ENCODE measurements at regions not wholly inside any gene's neighbourhood (a gene's known extent, or its start where the extent isn't known, plus 50 kb on each side); places are given as distances from the start of the nearest gene placed in this dataset.

GRCh38 chr5:135134691-135135381, 100.8 kb upstream of the PITX1 start:
- no peak for DNase-seq

GRCh38 chr5:135133698-135134515, 99.9 kb upstream of the PITX1 start:
- no peak for DNase-seq

DNA sequence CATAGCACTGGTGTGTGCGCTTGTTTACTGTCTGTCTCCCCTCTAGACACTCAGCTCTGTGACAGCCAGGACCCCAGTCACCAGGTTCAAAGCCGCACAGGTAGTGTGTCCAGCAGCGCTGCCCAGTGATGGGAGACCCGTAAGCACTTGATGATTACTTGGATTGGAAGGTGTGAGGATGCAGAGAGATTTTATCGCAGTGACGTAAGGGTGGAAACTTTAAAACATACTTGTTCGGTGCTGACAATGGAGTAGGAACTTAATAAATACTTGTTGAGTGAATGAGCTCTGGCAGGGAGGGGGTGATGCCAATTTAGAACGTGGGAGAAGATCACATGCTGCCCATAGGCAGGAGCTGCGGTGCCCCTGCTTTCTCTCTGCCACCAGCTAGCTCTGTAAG, 99.2 kb upstream of the PITX1 start:
- DNase-seq, result no peak

DNA sequence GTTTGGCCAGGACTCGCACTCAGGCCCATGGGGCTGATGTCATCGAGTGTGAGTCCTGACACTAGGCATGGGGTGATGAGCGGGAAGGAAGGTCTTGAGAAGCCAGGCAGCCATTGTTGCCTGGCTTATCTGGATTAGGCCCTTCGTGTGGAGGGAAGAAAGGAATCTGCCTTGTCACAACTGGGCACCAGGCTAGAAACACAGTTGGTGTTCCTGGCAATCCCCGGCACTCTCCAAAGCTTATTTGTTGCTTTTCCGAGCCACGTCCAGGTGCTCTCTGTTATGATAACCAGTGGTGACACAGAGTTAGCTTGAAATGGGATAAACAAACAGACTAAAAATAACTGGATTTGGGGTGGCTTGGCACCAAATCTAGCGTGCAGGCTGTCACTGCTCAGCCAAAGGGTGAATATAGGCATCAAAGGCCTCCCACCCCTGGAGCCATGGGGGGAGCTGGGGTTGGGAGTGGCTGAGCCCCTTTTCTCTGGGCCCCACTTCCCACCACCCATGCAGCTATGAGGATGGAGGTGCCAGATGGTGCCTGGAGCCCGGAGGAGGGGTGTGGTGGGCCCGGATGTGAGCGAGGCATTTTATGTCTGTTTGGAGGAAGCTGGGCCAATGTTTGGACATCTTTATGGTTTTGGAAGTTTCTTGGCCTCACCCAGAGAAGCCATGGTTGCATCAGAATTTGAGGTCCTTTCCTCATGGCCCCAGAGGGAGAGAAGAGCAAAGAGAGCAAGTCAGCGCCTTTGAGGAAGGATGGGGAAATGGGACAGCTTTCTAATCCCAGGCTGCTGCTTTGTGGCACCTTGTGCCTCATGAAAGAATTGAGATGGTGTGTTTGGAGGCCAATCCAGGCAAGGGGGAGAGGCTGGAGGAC, 98.0 kb upstream of the PITX1 start:
- DNase-seq, result no peak

DNA sequence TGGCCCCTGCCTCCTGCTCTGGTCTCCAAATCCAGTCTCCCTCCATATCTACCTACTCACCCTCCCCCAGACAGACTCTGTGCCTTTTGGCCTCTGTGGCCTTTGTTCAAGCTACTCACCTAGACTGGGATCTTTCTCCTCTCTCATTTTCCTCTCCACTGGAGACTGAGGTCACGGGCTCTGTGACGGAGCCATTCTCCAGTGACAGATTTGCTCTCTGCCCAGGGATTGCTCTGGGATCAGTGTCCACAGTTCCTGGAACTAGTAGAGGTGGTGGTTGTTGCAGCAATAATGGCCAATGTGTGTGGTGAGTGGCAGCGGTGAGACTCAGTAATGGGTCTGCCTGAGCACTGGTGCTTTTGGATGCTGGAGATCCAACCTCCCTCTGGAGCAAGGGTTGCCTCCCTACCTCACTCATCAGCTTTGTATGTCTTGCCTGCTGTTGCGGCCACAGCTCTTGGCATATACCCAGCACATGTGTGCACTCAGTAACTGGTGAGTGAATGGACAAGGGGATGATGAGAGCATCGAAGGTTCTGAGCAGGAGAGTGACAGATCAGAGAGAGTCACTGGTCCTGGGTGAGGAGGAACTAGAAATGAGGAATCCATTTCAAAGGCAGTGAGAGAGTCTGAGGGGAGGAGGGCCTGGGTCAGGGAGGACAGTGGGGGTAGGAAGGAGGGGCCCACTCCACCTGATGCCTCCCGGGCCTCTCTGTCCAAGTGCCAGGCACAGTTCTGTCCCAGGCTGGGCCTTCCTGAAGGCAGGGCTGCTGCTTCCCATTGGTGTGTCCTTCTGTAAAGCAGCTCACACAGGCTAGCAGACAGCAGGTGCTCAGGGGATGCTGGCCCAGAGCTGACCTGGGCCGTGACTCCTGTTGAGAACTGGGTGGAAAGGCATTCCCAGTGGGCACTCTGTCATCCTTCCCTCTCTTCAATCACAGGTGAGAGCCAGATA, 96.5 kb upstream of the PITX1 start:
- no peak for DNase-seq

DNA sequence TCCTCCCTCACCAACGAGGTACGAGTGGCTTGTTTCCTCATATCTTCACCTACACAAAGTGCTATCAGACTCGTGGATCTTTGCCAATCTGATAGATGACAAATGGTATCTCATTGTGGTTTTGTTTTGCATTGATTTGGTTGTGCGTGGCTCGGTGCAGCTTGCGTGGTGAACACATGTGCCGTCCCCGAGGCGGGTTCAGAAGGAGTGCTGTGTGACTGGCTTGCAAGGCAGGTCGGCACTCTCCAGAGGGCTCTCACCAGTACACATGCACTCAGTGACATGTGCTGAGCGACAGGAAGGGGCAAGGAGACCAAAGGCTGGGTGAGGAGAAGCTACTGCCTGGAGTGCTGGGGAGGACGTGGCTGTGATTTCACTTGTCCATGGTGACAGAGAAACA, 95.3 kb upstream of the PITX1 start:
- DNase-seq, result no peak

GRCh38 chr5:135128361-135128760, 94.3 kb upstream of the PITX1 start:
- DNase-seq, result no peak

DNA sequence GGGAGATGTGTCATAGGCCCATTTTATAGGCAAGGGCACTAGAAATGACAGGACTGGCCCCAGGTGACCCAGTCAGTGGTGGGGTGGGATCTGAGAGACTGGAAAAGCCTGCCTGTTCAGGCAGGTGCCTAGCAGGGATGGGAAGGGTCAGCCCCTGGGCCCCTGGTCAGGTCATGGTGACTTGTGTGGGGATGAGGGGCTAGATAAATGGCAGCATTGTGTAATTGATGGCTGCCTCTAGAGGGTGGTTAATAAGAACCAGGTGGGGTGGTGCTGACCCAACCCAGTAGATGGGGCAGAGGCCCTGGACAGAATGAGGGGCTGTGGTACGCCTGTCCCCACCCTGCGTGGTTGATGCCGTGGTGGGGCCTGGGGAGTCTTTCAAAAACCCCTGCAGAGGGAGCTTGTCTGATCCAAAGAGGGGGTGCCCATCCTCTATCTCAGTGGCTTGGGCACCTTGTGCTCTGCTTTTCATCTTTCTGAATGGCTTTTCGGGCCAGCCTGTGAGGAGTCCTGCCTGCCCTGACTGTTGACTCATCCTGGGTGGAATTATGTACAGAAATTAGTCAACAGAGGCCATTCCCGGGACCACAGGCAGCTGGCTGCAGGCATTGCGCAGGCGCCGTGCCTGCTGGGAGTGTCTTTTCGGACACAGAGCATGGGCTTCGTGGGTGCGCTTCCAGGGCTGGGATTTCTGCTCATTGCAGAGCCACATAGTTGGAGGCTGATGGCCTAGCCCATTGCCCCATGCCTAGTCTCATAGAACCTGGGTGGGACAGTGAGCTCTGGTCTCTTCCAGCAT, 93.6 kb upstream of the PITX1 start:
- DNase-seq, result no peak

DNA sequence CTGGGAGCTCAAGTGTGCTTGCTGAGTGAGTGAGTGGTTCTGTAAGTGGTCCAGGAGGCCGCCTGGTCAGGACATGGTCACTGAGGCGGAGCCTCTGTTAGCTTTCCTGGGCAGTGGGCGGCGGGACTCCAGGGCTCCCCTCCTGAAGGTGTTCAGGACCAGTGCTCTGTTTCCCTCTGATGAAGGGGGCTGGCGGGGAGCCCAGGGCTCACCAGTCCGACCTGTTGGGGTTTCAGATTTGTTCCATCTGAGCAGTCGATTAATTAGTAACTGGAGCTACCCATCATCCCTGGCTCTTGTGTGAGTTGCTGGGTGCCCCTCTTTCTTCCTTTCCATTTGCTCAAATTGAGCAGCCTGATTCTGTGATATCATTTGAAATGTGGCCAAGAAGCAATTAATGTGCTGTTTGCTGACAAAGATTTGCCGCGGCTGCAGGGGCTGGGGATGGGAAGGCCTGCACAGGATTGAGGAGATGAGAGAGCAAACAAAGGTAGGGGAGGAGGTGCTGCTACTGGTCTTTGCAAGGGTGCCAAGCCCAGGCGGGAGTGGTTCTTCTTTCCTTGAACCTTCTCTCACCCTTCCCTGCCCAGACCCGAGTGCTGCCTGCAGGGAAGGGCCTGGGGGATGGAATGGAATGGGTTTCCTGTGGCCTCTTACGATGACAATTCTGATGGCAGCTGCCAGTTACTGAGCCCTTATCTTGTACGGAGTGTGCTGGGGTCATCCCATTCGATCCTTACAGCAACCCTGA, 92.8 kb upstream of the PITX1 start:
- no peak for DNase-seq

- no peak for DNase-seq
These were observed 90.7 kb upstream of the PITX1 start for GRCh38 chr5:135124724-135125123.

DNA sequence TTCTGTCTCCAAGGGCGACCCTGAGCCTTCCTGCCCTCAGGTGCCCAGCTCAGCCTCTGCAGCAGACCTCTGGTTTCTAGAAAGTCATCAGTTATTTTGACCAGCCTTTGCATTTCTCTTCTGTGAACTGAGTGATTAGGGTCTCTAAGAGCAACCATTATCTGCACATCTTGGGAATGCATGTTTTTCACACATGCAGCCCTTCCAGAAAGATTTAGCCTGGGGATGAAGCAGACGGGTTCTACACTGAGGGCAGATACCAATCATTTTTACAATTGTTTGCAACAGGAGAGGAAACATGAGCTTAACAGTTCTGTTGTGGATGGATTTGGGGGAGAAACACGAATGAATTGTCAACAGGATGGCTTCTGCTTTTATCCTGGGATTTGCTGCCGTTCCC, 90.1 kb upstream of the PITX1 start:
- no peak for DNase-seq

- no peak for DNase-seq
These were observed 88.8 kb upstream of the PITX1 start for GRCh38 chr5:135122797-135123196.

DNA sequence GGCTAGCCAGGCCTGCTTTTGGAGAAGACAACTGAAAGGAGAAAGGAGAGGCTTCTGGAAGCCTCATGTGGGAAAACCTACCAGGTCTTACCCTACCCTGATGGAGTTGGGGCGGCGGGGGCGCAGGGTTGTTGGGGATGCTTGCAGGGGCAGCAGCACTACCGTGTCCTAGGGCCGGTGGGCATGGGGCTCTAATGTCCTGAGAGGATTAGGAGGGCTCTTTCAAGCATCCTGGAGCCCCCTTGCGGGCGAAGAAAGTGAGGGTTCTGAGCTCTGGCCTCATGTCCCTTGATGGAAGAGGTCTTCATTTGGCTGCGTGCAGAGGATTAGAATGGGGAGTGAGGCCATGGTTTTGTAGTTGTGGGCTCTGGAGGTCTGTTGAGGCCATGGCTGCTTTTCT, 86.9 kb upstream of the PITX1 start:
- DNase-seq, result no peak

- DNase-seq, result no peak
These were observed 85.5 kb upstream of the PITX1 start for GRCh38 chr5:135119481-135119880.

GRCh38 chr5:135117590-135117989, 83.6 kb upstream of the PITX1 start:
- DNase-seq, result no peak

DNA sequence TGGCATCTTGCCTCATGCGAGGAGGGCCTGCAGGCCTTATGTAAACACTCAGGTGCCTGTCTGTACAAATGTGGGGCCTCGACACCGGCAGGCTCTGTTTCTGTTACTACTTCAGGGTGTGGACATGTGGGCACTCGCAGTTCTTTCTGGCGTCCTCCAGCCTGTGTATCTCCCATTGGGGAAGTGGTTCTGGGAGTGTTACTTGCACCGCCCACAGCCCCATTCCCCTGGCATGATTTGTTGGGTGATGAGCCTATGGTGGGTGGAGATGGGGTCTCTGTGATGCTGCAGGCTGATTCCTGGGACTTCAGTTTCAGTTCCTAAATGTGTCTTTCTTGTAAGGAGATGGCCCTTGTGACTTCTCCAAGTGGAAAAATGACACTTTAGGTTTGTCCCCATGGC, 82.1 kb upstream of the PITX1 start:
- no peak for DNase-seq

GRCh38 chr5:135115591-135115990, 81.6 kb upstream of the PITX1 start:
- DNase-seq, result no peak

DNA sequence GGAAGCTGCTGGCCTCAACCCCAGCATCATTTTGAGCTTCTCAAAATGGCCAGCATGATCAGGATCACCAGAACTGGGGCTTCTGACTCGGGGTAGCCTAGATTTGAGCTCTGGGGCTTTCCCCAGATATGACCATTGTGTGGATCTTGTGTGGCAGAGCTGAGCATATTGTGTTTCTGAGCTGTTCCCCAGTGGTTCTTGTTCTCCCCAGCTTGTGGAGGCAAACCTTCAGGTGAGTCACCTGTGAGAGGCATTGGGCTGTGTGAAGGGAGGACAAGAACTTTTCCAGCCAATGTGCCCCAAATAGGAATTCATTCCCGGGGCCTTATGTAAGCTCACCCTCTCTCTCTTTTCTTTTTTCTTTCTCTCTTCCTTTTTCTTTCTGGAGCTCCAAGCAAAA, 80.7 kb upstream of the PITX1 start:
- no peak for DNase-seq

GRCh38 chr5:135112008-135112725, 78.1 kb upstream of the PITX1 start:
- no peak for DNase-seq

All from stimulated activated CD4-positive, alpha-beta T cell treated with anti-CD3 and anti-CD28 coated beads, Interleukin-4, amount 100 ng/mL, for 1 hour (primary cell).